Breast epithelium (tissue), 3 donors: ENCODE measurements at regions not wholly inside any gene's neighbourhood (a gene's known extent, or its start where the extent isn't known, plus 50 kb on each side); places are given as distances from the start of the nearest gene placed in this dataset.

ENCODE experiments used
- POLR2A ChIP-seq: fragments of 450-650 bp; IDR thresholded peaks from one replicate; pipeline ENCODE4 v1.6.1; 2016; ENCODE audit warnings: antibody characterized with exemption, mild to moderate bottlenecking, moderate library complexity
- TF ChIP-seq, protein P1 (sequence below), 3 donors: fragments of 450-650 bp; IDR thresholded peaks; one replicate each; pipeline ENCODE4 v1.5.1; 2016 to 2017; ENCODE audit warnings: antibody characterized with exemption in 3 of 3, mild to moderate bottlenecking in 3 of 3, moderate library complexity in 3 of 3

DNA sequence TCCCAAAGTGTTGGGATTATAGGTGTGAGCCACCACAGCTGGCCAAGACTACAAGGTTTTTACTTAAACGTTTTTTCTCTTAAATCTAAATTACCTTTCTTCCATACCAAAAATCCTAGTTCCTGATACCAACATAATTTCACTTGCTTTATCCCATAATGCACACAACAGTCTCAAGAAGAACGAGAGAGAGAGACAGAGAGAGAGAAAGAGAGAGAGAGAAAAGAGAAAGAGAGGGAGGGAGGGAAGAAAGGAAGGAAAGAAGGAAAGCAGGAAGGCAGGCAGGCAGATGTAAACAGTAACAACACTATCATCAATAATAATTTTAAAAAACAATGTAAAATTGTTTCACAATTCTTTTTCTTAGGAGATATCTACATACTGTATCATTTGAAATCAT is 118.4 kb downstream of the BTG1 start:
- TF ChIP-seq, protein P1, sequence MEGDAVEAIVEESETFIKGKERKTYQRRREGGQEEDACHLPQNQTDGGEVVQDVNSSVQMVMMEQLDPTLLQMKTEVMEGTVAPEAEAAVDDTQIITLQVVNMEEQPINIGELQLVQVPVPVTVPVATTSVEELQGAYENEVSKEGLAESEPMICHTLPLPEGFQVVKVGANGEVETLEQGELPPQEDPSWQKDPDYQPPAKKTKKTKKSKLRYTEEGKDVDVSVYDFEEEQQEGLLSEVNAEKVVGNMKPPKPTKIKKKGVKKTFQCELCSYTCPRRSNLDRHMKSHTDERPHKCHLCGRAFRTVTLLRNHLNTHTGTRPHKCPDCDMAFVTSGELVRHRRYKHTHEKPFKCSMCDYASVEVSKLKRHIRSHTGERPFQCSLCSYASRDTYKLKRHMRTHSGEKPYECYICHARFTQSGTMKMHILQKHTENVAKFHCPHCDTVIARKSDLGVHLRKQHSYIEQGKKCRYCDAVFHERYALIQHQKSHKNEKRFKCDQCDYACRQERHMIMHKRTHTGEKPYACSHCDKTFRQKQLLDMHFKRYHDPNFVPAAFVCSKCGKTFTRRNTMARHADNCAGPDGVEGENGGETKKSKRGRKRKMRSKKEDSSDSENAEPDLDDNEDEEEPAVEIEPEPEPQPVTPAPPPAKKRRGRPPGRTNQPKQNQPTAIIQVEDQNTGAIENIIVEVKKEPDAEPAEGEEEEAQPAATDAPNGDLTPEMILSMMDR (IDR thresholded peaks at IDR 0.05) = no peak
- no peak for TF ChIP-seq POLR2A
